GM18505 (cell line): ENCODE measurements at regions not wholly inside any gene's neighbourhood (a gene's known extent, or its start where the extent isn't known, plus 50 kb on each side); places are given as distances from the start of the nearest gene placed in this dataset.

Source experiments
- ATAC-seq: cut with Tn5 transposase; IDR thresholded peaks from one replicate; pipeline ENCODE4 v1.9.1; 2021; ENCODE audit not compliant: unreplicated experiment
- POLR2A ChIP-seq: IDR thresholded peaks from 4 replicates; pipeline ENCODE4 v1.6.1; 2011; ENCODE audit warnings: borderline replicate concordance; ENCODE audit not compliant: insufficient read depth, insufficient read length; ENCODE audit errors: extremely low read depth

GRCh38 chr2:217185265-217185995 is 325.6 kb upstream of the TNP1 start:
- ATAC-seq, result no peak
- TF ChIP-seq POLR2A, result no peak

- TF ChIP-seq POLR2A, result no peak
- ATAC-seq, result no peak
Measured at GRCh38 chr2:217184242-217184641, 324.4 kb upstream of the TNP1 start.

GRCh38 chr2:217183471-217183870 is 323.6 kb upstream of the TNP1 start:
- no peak for ATAC-seq

GRCh38 chr2:217182926-217183325 is 323.1 kb upstream of the TNP1 start:
- TF ChIP-seq POLR2A, result no peak
- ATAC-seq, result no peak

More at GRCh38 chr2:217183471-217183870, 323.6 kb upstream of the TNP1 start:
- TF ChIP-seq POLR2A, result no peak

- no peak for ATAC-seq
- no peak for TF ChIP-seq POLR2A
Measured at GRCh38 chr2:217181512-217181911, 321.6 kb upstream of the TNP1 start.

GRCh38 chr2:217179854-217180253 is 320.0 kb upstream of the TNP1 start:
- TF ChIP-seq POLR2A, result no peak
- ATAC-seq, result no peak

- no peak for TF ChIP-seq POLR2A
- no peak for ATAC-seq
Measured at GRCh38 chr2:217178341-217178740, 318.5 kb upstream of the TNP1 start.

GRCh38 chr2:217177720-217178119 is 317.9 kb upstream of the TNP1 start:
- ATAC-seq, result no peak
- no peak for TF ChIP-seq POLR2A

- TF ChIP-seq POLR2A, result no peak
- no peak for ATAC-seq
Measured at GRCh38 chr2:217171874-217172273, 312.0 kb upstream of the TNP1 start.

- no peak for TF ChIP-seq POLR2A
- no peak for ATAC-seq
Measured at GRCh38 chr2:217168496-217168895, 308.6 kb upstream of the TNP1 start.

- no peak for ATAC-seq
- no peak for TF ChIP-seq POLR2A
Measured at GRCh38 chr2:217167531-217167930, 307.7 kb upstream of the TNP1 start.

GRCh38 chr2:217166241-217166850 is 306.5 kb upstream of the TNP1 start:
- no peak for ATAC-seq
- TF ChIP-seq POLR2A, result no peak

GRCh38 chr2:217165547-217165946 is 305.7 kb upstream of the TNP1 start:
- ATAC-seq, result no peak
- no peak for TF ChIP-seq POLR2A

- TF ChIP-seq POLR2A, result no peak
- no peak for ATAC-seq
Measured at GRCh38 chr2:217163987-217164386, 304.1 kb upstream of the TNP1 start.
